ENCODE measurements at regions not wholly inside any gene's neighbourhood (a gene's known extent, or its start where the extent isn't known, plus 50 kb on each side); places are given as distances from the start of the nearest gene placed in this dataset.
"Not testable (repeated sequence)": the region's sequence is repeated elsewhere in the genome, so short reads cannot be mapped to it uniquely, and the experiment has no call there.

DNA sequence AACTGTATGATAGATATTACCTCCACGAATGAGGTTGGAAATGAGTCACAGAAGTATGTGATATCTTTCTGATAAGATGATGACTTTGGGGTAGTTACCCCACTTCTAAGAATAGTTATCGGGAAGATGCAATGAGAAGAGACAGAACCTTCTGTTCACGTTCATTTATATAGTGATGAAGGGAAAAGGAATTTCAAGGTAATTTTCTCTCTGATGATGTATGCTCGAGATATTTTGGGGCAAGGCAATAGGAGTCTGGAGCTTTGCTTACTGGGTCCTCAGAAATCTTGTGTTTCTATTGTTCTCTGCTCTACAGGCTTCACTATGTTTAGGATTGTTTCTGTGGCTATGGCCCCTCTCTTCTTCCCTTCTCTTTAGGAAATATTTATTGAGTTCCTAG is 1389.6 kb downstream of the CDH8 start:
- no peak overlapping the region for H3K4me3 Mint-ChIP-seq
- H3K9me3 ChIP-seq (ENCODE audit: control insufficient read depth in 2 of 2, low read length in 2 of 2), result peaks cover 4 to 5% of the 10 kb centered on the region in 2 experiments
- no peaks in the 10 kb centered on the region for H3K4me1 Mint-ChIP-seq
- no peaks in the 10 kb centered on the region for H3K4me1 ChIP-seq (ENCODE audit: control insufficient read depth, insufficient read depth, low read length, poor library complexity, severe bottlenecking)
- no peaks in the 10 kb centered on the region for H3K36me3 ChIP-seq (ENCODE audit: control insufficient read depth, insufficient read depth, low read length)
- H3K4me3 ChIP-seq (ENCODE audit: low read depth, low read length), result no peak overlapping the region
- no peak overlapping the region for H3K27ac ChIP-seq (ENCODE audit: insufficient read depth, low read length, poor library complexity, severe bottlenecking)
- peaks cover 6 to 47% (median 10%) of the 10 kb centered on the region in 7 donors for H3K9me3 Mint-ChIP-seq
- no peak overlapping the region for H3K27ac Mint-ChIP-seq
- DNase-seq (no peak), ATAC-seq (ENCODE audit: low read depth in 2 of 2) (no peak)
- H3K36me3 Mint-ChIP-seq, result no peaks in the 10 kb centered on the region
- H3K27me3 ChIP-seq (ENCODE audit: control insufficient read depth, insufficient read depth, low read length), result no peaks in the 10 kb centered on the region
- no peaks in the 10 kb centered on the region for H3K27me3 Mint-ChIP-seq

DNA sequence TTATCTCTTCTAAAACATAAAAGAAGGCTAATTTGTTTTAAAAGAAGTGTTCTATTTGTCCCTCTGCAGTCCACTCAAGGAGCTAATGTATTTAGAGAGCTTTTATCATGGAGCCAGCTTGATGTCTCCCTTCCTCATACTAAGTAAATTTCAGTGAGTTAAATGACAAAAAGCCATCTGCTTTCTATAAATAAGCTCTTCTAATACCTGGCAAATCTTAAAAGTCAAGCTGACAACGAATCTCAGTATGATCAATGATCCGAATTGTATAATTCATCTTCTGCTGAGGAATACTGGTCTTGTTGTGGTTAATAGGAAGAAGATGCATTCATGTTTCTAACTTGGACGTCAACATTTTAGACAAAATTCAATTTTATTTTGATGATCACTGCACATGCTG is 1390.7 kb downstream of the CDH8 start:
- Histone ChIP-seq H3K27me3 (ENCODE audit: control insufficient read depth, insufficient read depth, low read length) (no peaks in the 10 kb centered on the region), H3K36me3 (ENCODE audit: control insufficient read depth, insufficient read depth, low read length) (no peaks in the 10 kb centered on the region), H3K4me3 (ENCODE audit: low read depth, low read length) (no peak overlapping the region), H3K4me1 (ENCODE audit: control insufficient read depth, insufficient read depth, low read length, poor library complexity, severe bottlenecking) (no peaks in the 10 kb centered on the region), H3K9me3 (ENCODE audit: control insufficient read depth in 2 of 2, low read length in 2 of 2) (peaks cover 5 to 7% of the 10 kb centered on the region in 2 experiments), H3K27ac (ENCODE audit: insufficient read depth, low read length, poor library complexity, severe bottlenecking) (no peak overlapping the region)
- ATAC-seq (ENCODE audit: low read depth in 2 of 2), result no peak
- H3K36me3 Mint-ChIP-seq, result no peaks in the 10 kb centered on the region
- H3K27ac Mint-ChIP-seq, result no peak overlapping the region
- H3K9me3 Mint-ChIP-seq, result peaks cover 8 to 48% (median 12%) of the 10 kb centered on the region in 7 donors
- no peaks in the 10 kb centered on the region for H3K27me3 Mint-ChIP-seq
- no peak for DNase-seq
- no peak overlapping the region for H3K4me3 Mint-ChIP-seq
- H3K4me1 Mint-ChIP-seq, result no peaks in the 10 kb centered on the region

DNA sequence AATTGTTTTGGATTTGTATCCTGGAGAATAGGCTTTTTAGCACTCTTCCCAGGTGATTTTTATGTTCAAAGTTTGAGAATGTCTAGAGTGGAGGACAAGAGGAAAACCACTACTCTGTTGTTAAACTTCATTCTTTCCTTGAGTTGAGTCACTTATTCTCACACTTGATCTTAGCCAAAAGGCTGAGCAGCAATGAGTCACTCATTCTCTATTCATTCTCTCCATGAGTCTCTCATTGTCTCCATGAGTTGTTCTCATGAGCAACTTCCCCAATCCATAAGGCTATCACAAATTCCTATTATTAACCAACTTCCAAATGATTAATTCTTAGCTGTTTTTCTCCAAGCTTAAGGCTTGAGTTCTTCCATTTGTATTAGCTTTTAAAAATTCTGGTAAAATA is 1393.3 kb downstream of the CDH8 start:
- H3K27me3 ChIP-seq (ENCODE audit: control insufficient read depth, insufficient read depth, low read length), result no peaks in the 10 kb centered on the region
- H3K4me1 ChIP-seq (ENCODE audit: control insufficient read depth, insufficient read depth, low read length, poor library complexity, severe bottlenecking), result no peaks in the 10 kb centered on the region
- ATAC-seq (ENCODE audit: low read depth in 2 of 2) (no peak), DNase-seq (no peak)
- no peak overlapping the region for H3K27ac ChIP-seq (ENCODE audit: insufficient read depth, low read length, poor library complexity, severe bottlenecking)
- H3K4me3 ChIP-seq (ENCODE audit: low read depth, low read length), result no peak overlapping the region
- Mint-ChIP-seq H3K9me3 (peaks cover 6 to 53% (median 12%) of the 10 kb centered on the region in 7 donors), H3K4me1 (peaks cover 0 to 2% (median 0%) of the 10 kb centered on the region in 4 donors), H3K4me3 (no peak overlapping the region), H3K27me3 (no peaks in the 10 kb centered on the region), H3K27ac (no peak overlapping the region), H3K36me3 (no peaks in the 10 kb centered on the region)
- no peaks in the 10 kb centered on the region for H3K36me3 ChIP-seq (ENCODE audit: control insufficient read depth, insufficient read depth, low read length)
- H3K9me3 ChIP-seq (ENCODE audit: control insufficient read depth in 2 of 2, low read length in 2 of 2), result peaks cover 5 to 11% of the 10 kb centered on the region in 2 experiments

DNA sequence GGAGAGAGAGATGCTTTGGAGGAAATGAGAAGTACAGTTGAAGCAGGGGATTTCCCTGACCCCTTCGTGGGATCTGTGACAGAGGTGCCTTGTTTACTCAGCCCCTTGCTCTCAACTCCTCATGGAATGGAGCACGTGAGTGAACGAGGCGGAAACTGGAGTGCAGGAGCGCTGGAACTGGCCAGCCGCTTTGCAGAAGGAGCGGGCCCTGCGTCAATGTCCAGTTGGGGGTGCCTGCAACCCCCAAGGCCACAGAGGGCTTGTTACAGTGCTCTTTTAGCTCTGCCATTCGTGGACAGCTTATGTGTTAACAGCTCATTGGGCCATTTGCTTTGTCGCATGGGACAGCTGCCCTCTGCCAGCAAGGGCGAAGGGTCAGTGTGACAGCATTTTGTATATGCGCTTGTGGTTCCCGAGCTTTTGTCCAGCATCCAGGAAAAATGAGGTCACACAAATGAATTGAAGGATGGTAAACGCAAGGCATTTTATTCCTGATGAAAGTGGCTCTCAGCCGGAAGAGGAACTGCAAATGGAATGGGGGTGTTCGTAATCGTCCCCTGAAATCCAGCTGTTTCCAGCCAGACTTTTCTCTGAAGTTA is 1395.1 kb downstream of the CDH8 start:
- Histone ChIP-seq H3K4me3 (ENCODE audit: low read depth, low read length) (no peak overlapping the region), H3K27me3 (ENCODE audit: control insufficient read depth, insufficient read depth, low read length) (no peaks in the 10 kb centered on the region), H3K9me3 (ENCODE audit: control insufficient read depth in 2 of 2, low read length in 2 of 2) (peaks cover 5 to 11% of the 10 kb centered on the region in 2 experiments), H3K27ac (ENCODE audit: insufficient read depth, low read length, poor library complexity, severe bottlenecking) (no peak overlapping the region), H3K4me1 (ENCODE audit: control insufficient read depth, insufficient read depth, low read length, poor library complexity, severe bottlenecking) (no peaks in the 10 kb centered on the region), H3K36me3 (ENCODE audit: control insufficient read depth, insufficient read depth, low read length) (no peaks in the 10 kb centered on the region)
- H3K27me3 Mint-ChIP-seq, result no peaks in the 10 kb centered on the region
- DNase-seq (no peak), ATAC-seq (ENCODE audit: low read depth in 2 of 2) (no peak)
- no peak overlapping the region for H3K27ac Mint-ChIP-seq
- peaks cover 0 to 2% (median 0%) of the 10 kb centered on the region in 4 donors for H3K4me1 Mint-ChIP-seq
- H3K4me3 Mint-ChIP-seq, result no peak overlapping the region
- peaks cover 5 to 47% (median 12%) of the 10 kb centered on the region in 7 donors for H3K9me3 Mint-ChIP-seq
- no peaks in the 10 kb centered on the region for H3K36me3 Mint-ChIP-seq

DNA sequence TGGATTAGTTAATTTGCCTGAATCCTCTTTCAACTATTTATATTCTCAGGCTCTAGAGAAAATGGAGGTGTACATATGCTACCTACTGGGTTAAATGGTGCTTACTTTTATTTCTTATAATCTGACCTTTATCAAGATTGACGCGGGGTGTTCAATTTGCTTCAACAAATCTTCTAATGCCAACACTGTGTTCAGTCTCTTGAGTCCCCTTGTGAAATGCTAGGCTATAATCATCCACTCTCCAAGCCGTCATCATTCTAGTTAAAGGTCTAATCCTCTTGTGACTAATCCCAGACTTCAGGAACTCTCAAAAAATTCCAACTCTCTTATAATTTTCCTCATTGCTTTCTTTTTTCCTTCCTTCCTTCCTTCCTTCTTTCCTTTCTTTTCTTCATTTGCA is 1396.2 kb downstream of the CDH8 start:
- peaks cover 0 to 2% (median 0%) of the 10 kb centered on the region in 4 donors for H3K4me1 Mint-ChIP-seq
- no peaks in the 10 kb centered on the region for H3K27me3 Mint-ChIP-seq
- H3K36me3 Mint-ChIP-seq, result no peaks in the 10 kb centered on the region
- H3K4me1 ChIP-seq (ENCODE audit: control insufficient read depth, insufficient read depth, low read length, poor library complexity, severe bottlenecking), result no peaks in the 10 kb centered on the region
- H3K9me3 Mint-ChIP-seq, result peaks cover 3 to 44% (median 12%) of the 10 kb centered on the region in 7 donors
- DNase-seq (no peak), ATAC-seq (ENCODE audit: low read depth in 2 of 2) (no peak)
- no peaks in the 10 kb centered on the region for H3K27me3 ChIP-seq (ENCODE audit: control insufficient read depth, insufficient read depth, low read length)
- H3K27ac ChIP-seq (ENCODE audit: insufficient read depth, low read length, poor library complexity, severe bottlenecking), result no peak overlapping the region
- no peak overlapping the region for H3K27ac Mint-ChIP-seq
- no peak overlapping the region for H3K4me3 ChIP-seq (ENCODE audit: low read depth, low read length)
- H3K4me3 Mint-ChIP-seq, result no peak overlapping the region
- peaks cover 5 to 10% of the 10 kb centered on the region in 2 experiments for H3K9me3 ChIP-seq (ENCODE audit: control insufficient read depth in 2 of 2, low read length in 2 of 2)
- no peaks in the 10 kb centered on the region for H3K36me3 ChIP-seq (ENCODE audit: control insufficient read depth, insufficient read depth, low read length)

DNA sequence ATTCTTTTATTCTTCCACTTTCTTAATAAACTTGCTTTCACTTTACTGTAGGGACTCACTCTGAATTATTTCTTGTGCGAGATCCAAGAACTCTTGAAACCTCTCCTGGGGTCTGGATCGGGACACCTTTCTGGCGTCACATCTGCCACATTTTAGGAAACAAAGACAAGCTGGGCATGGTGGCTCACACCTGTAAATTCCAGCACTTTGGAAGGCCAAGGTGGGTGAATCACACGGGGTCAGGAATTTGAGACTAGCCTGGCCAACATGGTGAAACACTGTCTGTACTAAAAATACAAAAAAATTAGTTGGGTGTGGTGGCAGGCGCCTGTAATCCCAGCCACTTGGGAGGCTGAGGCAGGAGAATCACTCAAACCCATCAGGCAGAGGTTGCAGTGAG is 1399.6 kb downstream of the CDH8 start:
- peaks cover 10 to 18% of the 10 kb centered on the region in 2 experiments for H3K9me3 ChIP-seq (ENCODE audit: control insufficient read depth in 2 of 2, low read length in 2 of 2)
- H3K4me1 ChIP-seq (ENCODE audit: control insufficient read depth, insufficient read depth, low read length, poor library complexity, severe bottlenecking); DNase-seq; H3K27ac ChIP-seq (ENCODE audit: insufficient read depth, low read length, poor library complexity, severe bottlenecking); ATAC-seq (ENCODE audit: low read depth in 2 of 2); H3K27me3 ChIP-seq (ENCODE audit: control insufficient read depth, insufficient read depth, low read length); H3K4me3 Mint-ChIP-seq; H3K36me3 ChIP-seq (ENCODE audit: control insufficient read depth, insufficient read depth, low read length); H3K4me1 Mint-ChIP-seq; H3K27me3 Mint-ChIP-seq; H3K4me3 ChIP-seq (ENCODE audit: low read depth, low read length); H3K27ac Mint-ChIP-seq; H3K36me3 Mint-ChIP-seq: not testable (repeated sequence)
- peaks cover 0 to 30% (median 10%) of the 10 kb centered on the region in 7 donors for H3K9me3 Mint-ChIP-seq

DNA sequence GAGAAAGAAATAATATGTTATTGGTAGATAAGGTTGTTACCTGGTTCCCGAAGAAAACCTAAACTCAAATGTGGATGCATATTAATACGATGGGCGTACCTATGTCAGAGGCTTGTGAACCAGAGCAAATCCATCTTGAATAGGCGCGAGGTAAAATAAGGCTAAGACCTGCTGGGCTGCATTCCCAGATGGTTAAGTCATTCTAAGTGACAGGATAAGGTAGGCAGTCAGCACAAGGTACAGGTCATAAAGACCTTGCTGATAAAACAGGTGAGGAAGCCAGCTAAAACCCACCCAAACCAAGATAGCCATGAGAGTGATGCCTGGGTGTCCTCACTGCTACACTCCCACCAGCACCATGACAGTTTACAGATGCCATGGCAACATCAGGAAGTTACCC is 1400.1 kb downstream of the CDH8 start:
- Histone ChIP-seq H3K9me3 (ENCODE audit: control insufficient read depth in 2 of 2, low read length in 2 of 2) (peaks cover 8 to 22% of the 10 kb centered on the region in 2 experiments), H3K36me3 (ENCODE audit: control insufficient read depth, insufficient read depth, low read length) (no peaks in the 10 kb centered on the region), H3K4me3 (ENCODE audit: low read depth, low read length) (no peak overlapping the region), H3K27me3 (ENCODE audit: control insufficient read depth, insufficient read depth, low read length) (no peaks in the 10 kb centered on the region), H3K4me1 (ENCODE audit: control insufficient read depth, insufficient read depth, low read length, poor library complexity, severe bottlenecking) (no peaks in the 10 kb centered on the region), H3K27ac (ENCODE audit: insufficient read depth, low read length, poor library complexity, severe bottlenecking) (no peak overlapping the region)
- no peak overlapping the region for H3K27ac Mint-ChIP-seq
- peaks cover 0 to 2% (median 0%) of the 10 kb centered on the region in 4 donors for H3K4me1 Mint-ChIP-seq
- H3K9me3 Mint-ChIP-seq, result peaks cover 0 to 30% (median 10%) of the 10 kb centered on the region in 7 donors
- H3K36me3 Mint-ChIP-seq, result no peaks in the 10 kb centered on the region
- ATAC-seq (ENCODE audit: low read depth in 2 of 2) (no peak), DNase-seq (no peak)
- no peak overlapping the region for H3K4me3 Mint-ChIP-seq
- H3K27me3 Mint-ChIP-seq, result no peaks in the 10 kb centered on the region

DNA sequence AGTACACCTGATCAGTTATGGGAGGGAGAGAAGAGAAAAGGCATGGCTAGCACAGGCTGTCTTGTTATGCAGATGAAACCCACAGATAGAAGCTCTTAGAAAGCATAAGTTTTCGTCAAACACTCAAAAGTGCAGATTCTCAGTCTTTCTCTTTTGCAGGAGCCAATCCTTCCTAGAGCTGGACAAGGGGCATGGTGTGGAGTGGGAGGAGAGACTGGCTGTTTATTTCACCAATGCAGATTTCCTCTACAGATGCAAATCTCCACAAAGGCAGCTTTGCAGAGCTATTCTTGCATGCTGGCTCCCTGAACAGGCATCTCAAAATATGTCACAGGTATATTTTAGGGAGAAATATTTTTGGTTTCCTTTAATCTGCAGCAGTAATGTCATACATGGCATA is 1400.7 kb downstream of the CDH8 start:
- Mint-ChIP-seq H3K4me1 (peaks cover 0 to 2% (median 0%) of the 10 kb centered on the region in 4 donors), H3K9me3 (peaks cover 0 to 30% (median 10%) of the 10 kb centered on the region in 7 donors), H3K36me3 (no peaks in the 10 kb centered on the region), H3K27ac (no peak overlapping the region), H3K27me3 (no peaks in the 10 kb centered on the region), H3K4me3 (no peak overlapping the region)
- H3K4me1 ChIP-seq (ENCODE audit: control insufficient read depth, insufficient read depth, low read length, poor library complexity, severe bottlenecking), result no peaks in the 10 kb centered on the region
- DNase-seq (no peak), ATAC-seq (ENCODE audit: low read depth in 2 of 2) (no peak)
- no peaks in the 10 kb centered on the region for H3K27me3 ChIP-seq (ENCODE audit: control insufficient read depth, insufficient read depth, low read length)
- H3K9me3 ChIP-seq (ENCODE audit: control insufficient read depth in 2 of 2, low read length in 2 of 2), result peaks cover 8 to 26% of the 10 kb centered on the region in 2 experiments
- H3K4me3 ChIP-seq (ENCODE audit: low read depth, low read length), result no peak overlapping the region
- no peaks in the 10 kb centered on the region for H3K36me3 ChIP-seq (ENCODE audit: control insufficient read depth, insufficient read depth, low read length)
- no peak overlapping the region for H3K27ac ChIP-seq (ENCODE audit: insufficient read depth, low read length, poor library complexity, severe bottlenecking)

All from CD4-positive, CD25-positive, alpha-beta regulatory T cell (primary cell).